ENCODE measurements at regions not wholly inside any gene's neighbourhood (a gene's known extent, or its start where the extent isn't known, plus 50 kb on each side); places are given as distances from the start of the nearest gene placed in this dataset.
"Not testable (repeated sequence)": the region's sequence is repeated elsewhere in the genome, so short reads cannot be mapped to it uniquely, and the experiment has no call there.

- no peak for TF ChIP-seq CTCF (IDR thresholded peaks at IDR 0.05; ENCODE audit: low read depth, low read length, missing control alignments)
- H3K4me3 ChIP-seq (replicated peaks; ENCODE audit: low read depth, low read length): no peak overlapping the region
- no peak for DNase-seq (ENCODE audit: extremely low read depth, low read depth)
Measured at GRCh38 chr4:128452415-128452814, 164.8 kb upstream of the PGRMC2 start.

DNA sequence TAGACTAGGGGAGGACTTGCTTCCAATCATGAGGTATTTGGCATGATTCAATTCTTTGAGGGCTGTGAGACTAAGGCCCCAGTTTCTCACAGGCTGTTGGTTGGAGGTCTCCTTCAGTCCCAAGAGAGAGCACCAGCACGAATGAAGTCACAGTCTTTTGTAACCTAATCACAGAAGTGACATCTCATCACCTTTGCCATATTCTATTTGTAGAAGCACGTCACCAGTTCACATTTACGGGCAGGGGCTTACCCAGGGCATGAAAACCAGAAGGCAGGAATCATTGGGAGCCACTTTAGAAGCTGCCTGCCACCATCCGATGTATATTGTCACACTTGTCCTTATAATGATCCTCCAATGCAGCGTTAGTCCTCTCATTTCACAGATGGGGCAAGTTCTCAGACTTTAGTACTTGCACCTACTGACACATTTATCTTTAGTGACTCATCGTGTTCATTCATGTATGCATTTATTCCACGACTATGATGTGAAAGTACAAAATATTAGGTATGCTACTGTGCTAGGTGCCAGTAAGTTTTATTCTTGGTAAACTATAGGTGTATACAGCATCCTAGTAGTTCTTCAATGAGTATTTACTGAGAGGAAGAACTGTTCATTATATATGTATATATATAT, 163.8 kb upstream of the PGRMC2 start:
- TF ChIP-seq CTCF (IDR thresholded peaks at IDR 0.05; ENCODE audit: low read depth, low read length, missing control alignments): no peak
- no peak for DNase-seq (ENCODE audit: extremely low read depth, low read depth)
- no peak overlapping the region for H3K4me3 ChIP-seq (replicated peaks; ENCODE audit: low read depth, low read length)

GRCh38 chr4:128450326-128451120, 162.9 kb upstream of the PGRMC2 start:
- no peak for DNase-seq (ENCODE audit: extremely low read depth, low read depth)
- no peak for TF ChIP-seq CTCF (IDR thresholded peaks at IDR 0.05; ENCODE audit: low read depth, low read length, missing control alignments)

DNA sequence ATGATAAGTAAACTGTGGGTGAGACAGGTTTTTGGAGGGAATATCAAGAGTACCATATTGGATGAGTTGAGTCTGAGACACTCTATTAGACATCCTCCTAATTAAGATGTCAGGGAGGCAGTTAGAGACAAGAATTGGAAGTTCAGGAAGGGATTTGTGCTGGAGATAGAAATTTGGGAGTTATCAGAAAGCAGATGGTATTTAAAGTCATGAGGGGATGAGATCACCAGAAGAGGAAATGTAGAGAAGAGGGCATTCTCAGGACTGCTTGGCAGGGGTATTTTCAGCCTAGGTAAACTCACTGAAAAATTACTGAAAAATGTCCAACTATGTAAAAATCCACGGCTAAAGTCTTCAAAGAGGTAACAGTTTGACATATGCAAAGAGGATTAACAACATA, 161.6 kb upstream of the PGRMC2 start:
- H3K4me3 ChIP-seq (replicated peaks; ENCODE audit: low read depth, low read length): no peak overlapping the region
- DNase-seq (ENCODE audit: extremely low read depth, low read depth): no peak
- no peak for TF ChIP-seq CTCF (IDR thresholded peaks at IDR 0.05; ENCODE audit: low read depth, low read length, missing control alignments)

More at GRCh38 chr4:128450326-128451120, 162.9 kb upstream of the PGRMC2 start:
- no peak overlapping the region for H3K4me3 ChIP-seq (replicated peaks; ENCODE audit: low read depth, low read length)

GRCh38 chr4:128444544-128445302, 157.1 kb upstream of the PGRMC2 start:
- no peak overlapping the region for H3K4me3 ChIP-seq (replicated peaks; ENCODE audit: low read depth, low read length)
- DNase-seq (ENCODE audit: extremely low read depth, low read depth): no peak
- no peak for TF ChIP-seq CTCF (IDR thresholded peaks at IDR 0.05; ENCODE audit: low read depth, low read length, missing control alignments)

GRCh38 chr4:128440923-128441322, 153.3 kb upstream of the PGRMC2 start:
- no peak for DNase-seq (ENCODE audit: extremely low read depth, low read depth)
- no peak overlapping the region for H3K4me3 ChIP-seq (replicated peaks; ENCODE audit: low read depth, low read length)
- TF ChIP-seq CTCF (IDR thresholded peaks at IDR 0.05; ENCODE audit: low read depth, low read length, missing control alignments): no peak

DNA sequence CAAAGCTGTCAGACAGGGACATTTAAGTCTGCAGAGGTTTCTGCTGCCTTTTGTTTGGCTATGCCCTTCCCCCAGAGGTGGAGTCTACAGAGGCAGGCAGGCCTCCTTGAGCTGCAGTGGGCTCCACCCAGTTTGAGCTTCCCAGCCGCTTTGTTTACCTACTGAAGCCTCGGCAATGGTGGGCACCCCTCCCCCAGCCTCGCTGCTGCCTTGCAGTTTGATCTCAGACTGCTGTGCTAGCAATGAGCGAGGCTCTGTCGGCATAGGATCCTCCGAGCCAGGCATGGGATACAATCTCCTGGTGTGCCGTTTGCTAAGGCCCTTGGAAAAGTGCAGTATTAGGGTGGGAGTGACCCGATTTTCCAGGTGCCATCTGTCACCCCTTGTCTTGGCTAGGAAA, 149.4 kb upstream of the PGRMC2 start:
- not testable (repeated sequence) for DNase-seq (ENCODE audit: extremely low read depth, low read depth); H3K4me3 ChIP-seq (replicated peaks; ENCODE audit: low read depth, low read length)

DNA sequence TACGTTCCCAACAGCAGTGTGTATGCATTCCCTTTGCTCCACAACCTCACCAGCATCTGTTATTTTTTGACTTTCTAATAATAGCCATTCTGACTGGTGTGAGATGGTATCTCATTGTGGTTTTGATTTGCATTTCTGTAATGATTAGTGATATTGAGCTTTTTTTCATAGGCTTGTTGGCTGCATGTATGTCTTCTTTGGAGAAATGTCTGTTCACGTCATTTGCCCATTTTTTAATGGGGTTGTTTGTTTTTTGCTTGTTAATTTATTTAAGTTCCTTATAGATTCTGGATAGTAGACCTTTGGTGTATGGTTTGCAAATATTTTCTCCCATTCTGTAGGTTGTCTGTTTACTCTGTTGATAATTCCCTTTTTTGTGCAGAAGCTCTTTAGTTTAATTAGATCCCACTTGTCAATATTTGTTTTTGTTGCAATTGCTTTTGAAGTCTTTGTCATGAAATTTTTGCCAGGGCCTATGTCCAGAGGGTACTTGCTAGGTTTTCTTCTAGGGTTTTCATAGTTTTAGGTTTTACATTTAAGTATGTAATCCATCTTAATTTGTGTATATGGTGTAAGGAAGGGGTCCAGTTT, 141.5 kb upstream of the PGRMC2 start:
- H3K4me3 ChIP-seq (replicated peaks; ENCODE audit: low read depth, low read length); DNase-seq (ENCODE audit: extremely low read depth, low read depth): not testable (repeated sequence)

Measured in HFF-Myc (cell line).